Activated naive CD4-positive, alpha-beta T cell treated with anti-CD3 and anti-CD28 coated beads, Interleukin-2, amount 50 U/mL, for 24 hours (primary cell): ENCODE measurements at regions not wholly inside any gene's neighbourhood (a gene's known extent, or its start where the extent isn't known, plus 50 kb on each side); places are given as distances from the start of the nearest gene placed in this dataset.

Source experiments
- H3K27ac Mint-ChIP-seq: one replicate; pipeline ENCODE4 v1.8.0; 2021; ENCODE audit warnings: mild to moderate bottlenecking, mixed read lengths
- H3K27me3 Mint-ChIP-seq: one replicate; pipeline ENCODE4 v1.8.0; 2021; ENCODE audit warnings: mixed read lengths
- H3K36me3 Mint-ChIP-seq: one replicate; pipeline ENCODE4 v1.8.0; 2021; ENCODE audit warnings: mixed read lengths
- H3K4me1 Mint-ChIP-seq: one replicate; pipeline ENCODE4 v1.8.0; 2021; ENCODE audit warnings: mixed read lengths
- H3K4me3 Mint-ChIP-seq: one replicate; pipeline ENCODE4 v1.8.0; 2021; ENCODE audit warnings: mild to moderate bottlenecking, mixed read lengths
- H3K9me3 Mint-ChIP-seq: one replicate; pipeline ENCODE4 v1.8.0; 2021; ENCODE audit warnings: mixed read lengths

GRCh38 chr6:92623431-92623830, 795.9 kb downstream of the EPHA7 start:
- H3K4me1 Mint-ChIP-seq, result no peaks in the 10 kb centered on the region

GRCh38 chr6:92617721-92618120, 801.6 kb downstream of the EPHA7 start:
- H3K27ac Mint-ChIP-seq, result no peak overlapping the region
- H3K4me3 Mint-ChIP-seq, result no peak overlapping the region
- no peaks in the 10 kb centered on the region for H3K4me1 Mint-ChIP-seq
- no peaks in the 10 kb centered on the region for H3K27me3 Mint-ChIP-seq
- no peaks in the 10 kb centered on the region for H3K36me3 Mint-ChIP-seq
- peaks cover 21% of the 10 kb centered on the region for H3K9me3 Mint-ChIP-seq

More at GRCh38 chr6:92623431-92623830, 795.9 kb downstream of the EPHA7 start:
- Mint-ChIP-seq H3K36me3 (no peaks in the 10 kb centered on the region), H3K9me3 (peaks cover 6% of the 10 kb centered on the region), H3K4me3 (no peak overlapping the region), H3K27ac (no peak overlapping the region), H3K27me3 (no peaks in the 10 kb centered on the region)

- no peak overlapping the region for H3K27ac Mint-ChIP-seq
- H3K4me3 Mint-ChIP-seq, result no peak overlapping the region
- no peaks in the 10 kb centered on the region for H3K27me3 Mint-ChIP-seq
- no peaks in the 10 kb centered on the region for H3K4me1 Mint-ChIP-seq
- no peaks in the 10 kb centered on the region for H3K36me3 Mint-ChIP-seq
- peaks cover 25% of the 10 kb centered on the region for H3K9me3 Mint-ChIP-seq
Observed at GRCh38 chr6:92608751-92609150, 810.6 kb downstream of the EPHA7 start.

GRCh38 chr6:92593201-92593600, 826.2 kb downstream of the EPHA7 start:
- H3K36me3 Mint-ChIP-seq, result no peaks in the 10 kb centered on the region
- H3K27me3 Mint-ChIP-seq, result no peaks in the 10 kb centered on the region
- no peaks in the 10 kb centered on the region for H3K9me3 Mint-ChIP-seq
- H3K4me3 Mint-ChIP-seq, result no peak overlapping the region
- H3K4me1 Mint-ChIP-seq, result no peaks in the 10 kb centered on the region
- H3K27ac Mint-ChIP-seq, result no peak overlapping the region

- Mint-ChIP-seq H3K27me3 (no peaks in the 10 kb centered on the region), H3K4me3 (no peak overlapping the region), H3K36me3 (no peaks in the 10 kb centered on the region), H3K9me3 (no peaks in the 10 kb centered on the region), H3K4me1 (no peaks in the 10 kb centered on the region), H3K27ac (no peak overlapping the region)
Observed at GRCh38 chr6:92589996-92590395, 829.4 kb downstream of the EPHA7 start.

- no peak overlapping the region for H3K4me3 Mint-ChIP-seq
- no peaks in the 10 kb centered on the region for H3K36me3 Mint-ChIP-seq
- no peaks in the 10 kb centered on the region for H3K27me3 Mint-ChIP-seq
- H3K4me1 Mint-ChIP-seq, result no peaks in the 10 kb centered on the region
- H3K9me3 Mint-ChIP-seq, result no peaks in the 10 kb centered on the region
- H3K27ac Mint-ChIP-seq, result no peak overlapping the region
Observed at GRCh38 chr6:92588148-92588547, 831.2 kb downstream of the EPHA7 start.

GRCh38 chr6:92587525-92587924, 831.8 kb downstream of the EPHA7 start:
- H3K27ac Mint-ChIP-seq, result no peak overlapping the region
- H3K9me3 Mint-ChIP-seq, result no peaks in the 10 kb centered on the region
- no peaks in the 10 kb centered on the region for H3K4me1 Mint-ChIP-seq
- no peaks in the 10 kb centered on the region for H3K27me3 Mint-ChIP-seq
- no peaks in the 10 kb centered on the region for H3K36me3 Mint-ChIP-seq
- H3K4me3 Mint-ChIP-seq, result no peak overlapping the region

- no peaks in the 10 kb centered on the region for H3K36me3 Mint-ChIP-seq
- H3K4me1 Mint-ChIP-seq, result no peaks in the 10 kb centered on the region
- H3K27me3 Mint-ChIP-seq, result no peaks in the 10 kb centered on the region
- no peaks in the 10 kb centered on the region for H3K9me3 Mint-ChIP-seq
- no peak overlapping the region for H3K27ac Mint-ChIP-seq
- H3K4me3 Mint-ChIP-seq, result no peak overlapping the region
Observed at GRCh38 chr6:92586236-92586977, 833.0 kb downstream of the EPHA7 start.

- H3K36me3 Mint-ChIP-seq, result no peaks in the 10 kb centered on the region
- H3K9me3 Mint-ChIP-seq, result peaks cover 8% of the 10 kb centered on the region
- H3K27me3 Mint-ChIP-seq, result no peaks in the 10 kb centered on the region
- H3K4me1 Mint-ChIP-seq, result no peaks in the 10 kb centered on the region
- no peak overlapping the region for H3K4me3 Mint-ChIP-seq
- H3K27ac Mint-ChIP-seq, result no peak overlapping the region
Observed at GRCh38 chr6:92582211-92582610, 837.1 kb downstream of the EPHA7 start.

- no peaks in the 10 kb centered on the region for H3K36me3 Mint-ChIP-seq
- H3K4me1 Mint-ChIP-seq, result no peaks in the 10 kb centered on the region
- H3K27ac Mint-ChIP-seq, result no peak overlapping the region
- no peak overlapping the region for H3K4me3 Mint-ChIP-seq
- peaks cover 8% of the 10 kb centered on the region for H3K9me3 Mint-ChIP-seq
- H3K27me3 Mint-ChIP-seq, result no peaks in the 10 kb centered on the region
Observed at GRCh38 chr6:92577077-92577719, 842.2 kb downstream of the EPHA7 start.

GRCh38 chr6:92568541-92568940, 850.8 kb downstream of the EPHA7 start:
- no peaks in the 10 kb centered on the region for H3K27me3 Mint-ChIP-seq
- H3K4me3 Mint-ChIP-seq, result no peak overlapping the region
- H3K9me3 Mint-ChIP-seq, result no peaks in the 10 kb centered on the region
- H3K36me3 Mint-ChIP-seq, result no peaks in the 10 kb centered on the region
- no peaks in the 10 kb centered on the region for H3K4me1 Mint-ChIP-seq
- no peak overlapping the region for H3K27ac Mint-ChIP-seq

- Mint-ChIP-seq H3K27me3 (no peaks in the 10 kb centered on the region), H3K9me3 (no peaks in the 10 kb centered on the region), H3K27ac (no peak overlapping the region), H3K4me1 (no peaks in the 10 kb centered on the region), H3K36me3 (no peaks in the 10 kb centered on the region), H3K4me3 (no peak overlapping the region)
Observed at GRCh38 chr6:92566632-92567031, 852.7 kb downstream of the EPHA7 start.

GRCh38 chr6:92564376-92564775, 855.0 kb downstream of the EPHA7 start:
- Mint-ChIP-seq H3K9me3 (no peaks in the 10 kb centered on the region), H3K36me3 (no peaks in the 10 kb centered on the region), H3K4me1 (no peaks in the 10 kb centered on the region), H3K27ac (no peak overlapping the region), H3K27me3 (no peaks in the 10 kb centered on the region), H3K4me3 (no peak overlapping the region)

- Mint-ChIP-seq H3K4me3 (no peak overlapping the region), H3K27me3 (no peaks in the 10 kb centered on the region), H3K4me1 (no peaks in the 10 kb centered on the region), H3K36me3 (no peaks in the 10 kb centered on the region), H3K9me3 (no peaks in the 10 kb centered on the region), H3K27ac (no peak overlapping the region)
Observed at GRCh38 chr6:92559611-92560010, 859.7 kb downstream of the EPHA7 start.

GRCh38 chr6:92559003-92559402, 860.4 kb downstream of the EPHA7 start:
- Mint-ChIP-seq H3K4me3 (no peak overlapping the region), H3K9me3 (no peaks in the 10 kb centered on the region), H3K27ac (no peak overlapping the region)

GRCh38 chr6:92550501-92550900, 868.9 kb downstream of the EPHA7 start:
- no peaks in the 10 kb centered on the region for H3K36me3 Mint-ChIP-seq
- H3K4me3 Mint-ChIP-seq, result no peak overlapping the region
- H3K4me1 Mint-ChIP-seq, result no peaks in the 10 kb centered on the region
- no peak overlapping the region for H3K27ac Mint-ChIP-seq
- H3K9me3 Mint-ChIP-seq, result peaks cover 6% of the 10 kb centered on the region
- H3K27me3 Mint-ChIP-seq, result no peaks in the 10 kb centered on the region

More at GRCh38 chr6:92559003-92559402, 860.4 kb downstream of the EPHA7 start:
- Mint-ChIP-seq H3K27me3 (no peaks in the 10 kb centered on the region), H3K36me3 (no peaks in the 10 kb centered on the region), H3K4me1 (no peaks in the 10 kb centered on the region)
